HPDE6-E6E7 (cell line): ENCODE measurements at regions not wholly inside any gene's neighbourhood (a gene's known extent, or its start where the extent isn't known, plus 50 kb on each side); places are given as distances from the start of the nearest gene placed in this dataset.
"Not testable (repeated sequence)": the region's sequence is repeated elsewhere in the genome, so short reads cannot be mapped to it uniquely, and the experiment has no call there.

Experiments
- DNase-seq: peaks from one replicate; pipeline ENCODE4 v3.0.0; 2011; ENCODE audit warnings: missing footprints; ENCODE audit errors: extremely low spot score

GRCh38 chrX:10676235-10676957 lies 56.0 kb upstream of the MID1 start:
- no peak for DNase-seq

DNA sequence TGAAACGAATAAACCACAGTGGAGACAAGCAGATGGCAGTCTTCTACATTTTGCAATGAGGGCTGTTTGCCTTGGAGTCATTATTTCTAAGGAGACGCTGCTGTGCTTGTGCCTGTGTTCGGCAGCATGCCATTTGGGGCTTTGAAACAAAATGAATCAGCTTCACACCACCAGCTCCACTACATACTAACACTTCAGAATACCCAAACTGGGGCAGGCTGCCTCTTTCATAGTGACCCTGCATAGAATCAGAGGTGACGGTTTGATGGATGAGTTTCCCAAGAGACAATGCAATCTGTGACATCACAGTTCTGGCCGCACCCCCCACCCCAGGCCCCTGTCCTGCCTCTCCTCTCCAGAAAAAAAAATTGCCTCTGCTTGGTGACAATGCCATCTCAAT lies 57.1 kb upstream of the MID1 start:
- DNase-seq = no peak

DNA sequence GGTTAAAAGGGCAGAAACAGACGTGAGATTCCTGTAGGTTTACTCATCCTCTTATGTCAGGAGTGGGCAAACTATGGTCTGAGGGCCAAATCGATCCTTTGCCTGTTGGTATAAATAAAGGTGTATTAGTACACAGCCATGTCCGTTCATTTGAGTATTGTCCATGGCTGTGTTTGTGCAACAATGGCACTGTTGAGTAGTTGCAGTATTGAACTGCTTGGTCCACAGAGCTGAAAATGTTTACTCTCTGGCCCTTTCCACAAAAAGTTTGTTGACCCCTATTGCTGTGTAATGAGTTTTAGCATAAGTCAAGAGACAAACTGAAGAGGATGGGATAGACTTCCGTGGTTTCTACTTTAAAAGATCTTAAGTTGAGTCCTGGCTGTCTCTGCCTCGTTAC lies 59.0 kb upstream of the MID1 start:
- no peak for DNase-seq

DNA sequence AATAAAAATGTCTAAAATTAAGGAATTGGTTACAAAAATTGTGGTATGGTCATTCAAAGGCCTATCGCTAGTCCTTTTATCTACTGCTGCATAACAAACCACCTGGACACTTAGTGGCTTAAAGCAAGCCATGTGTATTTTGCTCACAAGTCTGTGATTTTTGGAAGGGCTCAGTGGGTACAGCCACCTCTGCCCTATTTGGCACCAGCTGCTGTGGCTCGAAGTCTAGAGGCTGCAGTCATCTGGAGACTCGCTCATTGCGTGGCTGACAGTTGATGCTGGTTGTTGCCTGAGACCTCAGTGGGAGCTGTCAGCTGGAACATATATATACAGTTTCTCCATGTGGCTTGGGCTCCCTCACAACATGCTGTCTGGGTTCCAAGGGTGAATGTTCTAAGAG lies 60.8 kb upstream of the MID1 start:
- DNase-seq = no peak

DNA sequence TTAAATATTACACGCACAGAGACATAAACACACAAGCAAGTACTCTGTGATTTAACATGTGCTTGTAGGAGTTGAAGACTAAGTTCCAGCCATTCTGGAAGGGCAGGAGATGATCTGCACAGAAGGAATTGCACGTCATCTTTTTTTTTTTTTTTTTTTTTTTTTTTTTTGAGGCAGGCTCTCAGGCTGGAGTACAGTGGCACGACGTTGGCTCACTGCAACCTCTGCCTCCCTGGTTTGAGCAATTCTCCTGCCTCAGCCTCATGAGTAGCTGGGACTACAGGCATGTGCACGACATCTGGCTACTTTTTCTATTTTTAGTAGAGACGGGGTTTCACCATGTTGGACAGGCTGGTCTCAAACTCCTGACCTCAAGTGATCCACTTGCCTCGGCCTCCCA lies 63.2 kb upstream of the MID1 start:
- DNase-seq = not testable (repeated sequence)

GRCh38 chrX:10685923-10686595 lies 65.7 kb upstream of the MID1 start:
- no peak for DNase-seq

GRCh38 chrX:10691751-10692150 lies 71.4 kb upstream of the MID1 start:
- DNase-seq = not testable (repeated sequence)

- no peak for DNase-seq
Measured at GRCh38 chrX:10697616-10698317, 77.4 kb upstream of the MID1 start.

DNA sequence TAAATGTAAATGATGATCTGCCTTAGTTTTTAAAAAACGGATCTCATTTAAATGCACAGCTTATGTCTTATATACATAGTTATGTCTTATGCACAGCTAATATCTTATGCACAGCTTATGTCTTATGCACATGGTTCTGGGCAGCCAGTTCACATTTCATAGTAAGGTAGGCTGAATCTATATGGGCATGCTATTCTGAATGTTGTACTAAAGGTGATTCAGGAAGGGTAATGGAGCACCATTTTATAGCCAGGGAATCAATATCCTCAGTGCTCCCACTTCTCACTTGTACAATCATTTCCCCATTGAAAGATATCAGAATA lies 77.9 kb upstream of the MID1 start:
- DNase-seq = no peak

DNA sequence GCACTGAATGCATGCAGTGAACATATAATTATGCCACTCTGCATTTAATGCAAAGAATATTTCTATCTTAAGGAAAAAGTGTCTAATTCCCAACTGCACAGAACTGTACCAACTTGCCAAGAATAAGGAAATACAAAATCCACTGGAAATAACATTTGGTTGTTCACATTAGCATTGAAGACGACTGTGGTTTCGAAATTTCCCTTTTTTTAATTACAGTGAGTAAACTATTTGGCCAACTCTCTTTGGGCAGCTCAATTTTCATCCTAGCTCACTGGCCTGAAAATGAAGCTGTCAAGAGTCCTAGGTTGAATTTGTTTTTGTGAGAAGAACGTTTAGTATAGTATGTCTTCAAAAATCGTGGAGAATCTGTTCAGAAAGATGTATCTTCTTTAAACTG lies 81.6 kb upstream of the MID1 start:
- DNase-seq = no peak

DNA sequence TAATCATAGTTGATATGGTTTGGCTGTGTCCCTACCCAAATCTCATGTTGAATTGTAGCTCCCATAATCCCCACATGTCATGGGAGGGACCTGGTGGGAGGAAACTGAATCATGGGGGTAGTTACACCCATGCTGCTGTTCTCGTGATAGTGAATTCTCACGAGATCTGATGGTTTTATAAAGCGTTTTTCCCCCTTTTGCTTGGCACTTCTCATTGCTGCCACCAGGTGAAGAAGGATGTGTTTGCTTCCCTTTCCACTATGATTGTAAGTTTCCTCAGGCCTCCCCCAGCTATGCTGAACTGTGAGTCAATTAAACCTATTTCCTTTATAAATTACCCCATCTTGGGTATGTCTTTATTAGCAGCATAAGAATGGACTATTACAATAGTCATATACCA lies 86.0 kb upstream of the MID1 start:
- not testable (repeated sequence) for DNase-seq

- DNase-seq = no peak
Measured at GRCh38 chrX:10707773-10708172, 87.4 kb upstream of the MID1 start.

DNA sequence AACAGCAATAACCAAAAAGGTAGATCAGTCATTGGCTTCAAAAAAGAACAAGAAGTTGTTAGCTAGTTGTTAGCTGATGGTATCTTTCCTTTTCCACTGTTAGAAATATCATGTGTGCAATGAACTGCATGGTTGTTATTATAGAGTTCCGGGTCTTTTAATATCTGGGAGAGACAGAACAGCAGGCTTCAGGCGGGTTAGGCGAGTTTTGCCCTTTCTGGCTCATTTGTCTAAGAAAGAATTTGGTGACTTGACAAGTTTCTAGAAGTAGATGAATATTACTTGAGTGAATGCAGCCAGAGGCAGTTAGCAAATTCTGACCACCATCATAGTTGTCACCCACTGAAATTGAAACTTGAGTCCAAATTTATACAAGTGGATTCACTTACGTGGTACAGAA lies 88.9 kb upstream of the MID1 start:
- no peak for DNase-seq

DNA sequence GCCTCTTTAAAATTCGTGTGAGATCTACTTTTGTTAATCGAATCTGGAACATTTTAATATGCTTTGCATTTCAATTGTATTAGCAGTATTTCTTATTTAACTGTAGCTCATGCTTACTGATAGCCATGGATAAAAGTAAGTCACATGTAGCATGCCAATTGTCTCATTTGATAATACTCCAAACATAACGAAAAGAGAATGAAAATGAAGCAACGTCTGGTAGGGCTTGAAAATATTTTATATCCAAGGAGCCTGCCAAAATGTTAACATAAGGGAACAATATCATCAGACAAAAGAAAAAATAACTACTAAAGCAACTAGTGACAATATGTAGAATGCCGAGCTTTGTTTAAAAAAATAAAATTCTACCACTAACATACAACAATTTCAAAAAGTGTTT lies 94.1 kb upstream of the MID1 start:
- no peak for DNase-seq

GRCh38 chrX:10722851-10723250 lies 102.5 kb upstream of the MID1 start:
- peak; percentile 38 for DNase-seq

- peak; percentile 12 for DNase-seq
Measured at GRCh38 chrX:10725071-10725470, 104.7 kb upstream of the MID1 start.

DNA sequence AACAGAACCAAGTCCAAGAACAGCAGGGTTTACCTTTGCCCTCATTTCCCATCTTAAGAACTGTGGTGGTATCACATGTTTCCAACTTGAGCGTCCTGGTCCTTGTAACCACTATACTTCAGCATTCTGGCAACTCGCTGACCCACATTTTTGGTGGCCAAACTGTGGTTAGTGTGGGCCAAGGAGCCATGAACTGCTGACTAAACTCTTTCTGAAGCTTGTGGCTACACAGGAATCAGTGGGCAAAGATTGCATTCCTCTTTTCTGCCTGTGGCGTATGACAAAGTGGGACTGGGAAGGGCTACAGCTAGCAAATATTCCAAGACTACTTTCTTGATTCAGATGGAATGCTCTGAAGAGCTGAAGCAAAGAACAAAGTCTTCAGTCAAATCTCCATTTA lies 106.3 kb upstream of the MID1 start:
- no peak for DNase-seq

DNA sequence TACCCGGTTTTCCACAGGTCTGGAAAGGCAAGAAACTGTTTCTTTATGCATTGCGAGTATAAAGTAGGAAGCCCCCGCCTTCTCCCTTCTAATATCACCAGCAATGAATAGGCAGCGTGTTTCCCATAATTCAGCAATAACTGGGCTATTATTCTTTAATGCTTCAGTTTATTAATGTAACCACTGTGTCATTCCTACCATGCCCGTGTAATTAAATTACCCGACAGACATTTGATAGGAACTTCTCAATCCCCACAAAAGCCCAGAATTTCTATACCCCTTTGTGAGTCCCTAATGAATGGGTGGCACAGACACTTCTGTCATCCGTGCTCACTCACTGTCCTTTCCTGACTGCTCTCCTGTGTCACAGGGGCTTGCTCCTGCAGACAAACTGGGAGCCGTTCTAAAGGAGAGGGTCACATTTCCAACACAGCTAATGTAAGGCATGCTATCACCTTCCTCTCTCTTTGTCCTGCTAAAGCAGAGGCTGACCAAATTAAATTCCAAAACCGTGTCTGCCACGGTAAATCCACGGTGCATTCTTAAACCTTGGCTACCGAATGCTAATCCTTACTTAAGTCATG lies 108.5 kb upstream of the MID1 start:
- no peak for DNase-seq

- DNase-seq = no peak
Measured at GRCh38 chrX:10739426-10739825, 119.0 kb upstream of the MID1 start.

DNA sequence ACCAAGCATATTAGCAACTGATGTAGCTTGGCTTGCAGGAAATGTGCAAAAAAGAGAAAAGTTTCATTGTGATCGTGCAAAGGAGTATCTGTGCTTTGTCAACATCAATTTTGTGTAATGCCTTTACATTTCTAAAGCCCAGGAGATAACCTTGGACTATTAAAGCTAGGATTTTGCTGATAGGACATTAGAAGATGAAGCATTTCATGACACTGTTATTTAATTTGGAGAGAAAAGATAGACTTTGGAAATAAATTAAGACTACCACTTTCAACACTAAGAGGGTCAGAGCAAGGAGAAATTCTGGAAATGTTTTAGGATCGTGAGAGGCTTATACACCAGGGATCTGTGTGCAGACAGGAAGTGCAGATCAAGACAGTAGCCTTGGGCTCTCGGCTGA lies 120.6 kb upstream of the MID1 start:
- no peak for DNase-seq

- DNase-seq = no peak
Measured at GRCh38 chrX:10741550-10741949, 121.2 kb upstream of the MID1 start.

DNA sequence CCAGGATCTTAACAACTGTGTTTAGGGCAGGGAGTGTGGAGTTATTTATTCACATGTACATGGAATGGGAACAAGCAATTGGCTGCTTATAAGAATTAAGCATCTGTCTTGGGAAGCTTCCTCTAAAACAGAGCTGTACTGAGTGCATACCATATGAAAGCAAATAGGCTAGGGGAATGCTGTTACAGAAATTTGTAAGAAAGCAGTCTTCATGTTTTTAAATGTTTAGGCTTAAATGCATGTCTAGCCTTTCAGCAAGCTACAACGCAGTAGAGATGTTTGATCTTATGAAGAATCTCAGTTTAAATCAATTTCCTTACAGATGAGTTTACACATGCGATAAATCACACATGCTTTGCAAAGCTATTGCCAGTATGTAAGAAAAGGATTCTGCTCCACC lies 123.1 kb upstream of the MID1 start:
- no peak for DNase-seq

DNA sequence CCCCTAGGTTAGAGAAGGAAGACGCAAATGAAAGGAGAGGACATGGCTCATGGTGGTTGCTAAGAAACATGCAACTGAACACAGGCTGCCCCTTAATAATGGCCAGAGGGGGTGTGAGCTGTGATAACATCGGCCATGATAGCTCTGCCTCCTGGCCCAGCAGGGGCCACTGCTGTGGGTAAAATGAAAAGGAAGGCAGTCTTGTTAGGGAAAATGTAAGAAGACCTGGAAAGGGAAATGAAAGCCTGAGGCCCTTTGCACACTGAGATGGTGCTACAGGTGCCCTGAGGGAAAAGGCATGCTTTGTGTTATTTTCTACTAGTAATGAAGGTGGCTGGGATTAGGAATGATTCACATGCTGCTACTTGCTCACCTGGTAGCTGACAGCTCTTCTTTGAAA lies 123.6 kb upstream of the MID1 start:
- DNase-seq = no peak
